ENCODE measurements at regions not wholly inside any gene's neighbourhood (a gene's known extent, or its start where the extent isn't known, plus 50 kb on each side); places are given as distances from the start of the nearest gene placed in this dataset.
A peak's percentile ranks its signal among the peaks of the same experiment; 100 is the strongest.

- peaks cover 27 to 31% (median 30%) of the 10 kb centered on the region in 3 donors for H3K4me1 Mint-ChIP-seq
- no peaks in the 10 kb centered on the region for H3K27me3 Mint-ChIP-seq
- peaks cover 7% of the 10 kb centered on the region for H3K36me3 Mint-ChIP-seq
- peak overlapping the region in 2 of 3 donors; percentile 3 to 25 for H3K27ac Mint-ChIP-seq
- peak overlapping the region in 1 of 4 donors; percentile 73 for H3K4me3 Mint-ChIP-seq
- H3K9me3 Mint-ChIP-seq = no peaks in the 10 kb centered on the region
These were observed 79.3 kb upstream of the VAV3 start for GRCh38 chr1:108044318-108044717.

GRCh38 chr1:108043707-108044106 is 78.7 kb upstream of the VAV3 start:
- H3K36me3 Mint-ChIP-seq = peaks cover 7% of the 10 kb centered on the region
- H3K27ac Mint-ChIP-seq = peak overlapping the region in 2 of 3 donors; percentile 24 to 25
- peak overlapping the region in 2 of 4 donors; percentile 67 to 73 for H3K4me3 Mint-ChIP-seq
- no peaks in the 10 kb centered on the region for H3K9me3 Mint-ChIP-seq
- no peaks in the 10 kb centered on the region for H3K27me3 Mint-ChIP-seq
- peaks cover 21 to 30% (median 29%) of the 10 kb centered on the region in 3 donors for H3K4me1 Mint-ChIP-seq

GRCh38 chr1:108042610-108043009 is 77.6 kb upstream of the VAV3 start:
- H3K36me3 Mint-ChIP-seq = peaks cover 7% of the 10 kb centered on the region
- peak overlapping the region in 1 of 4 donors; percentile 74 for H3K4me3 Mint-ChIP-seq
- no peak overlapping the region for H3K27ac Mint-ChIP-seq
- no peaks in the 10 kb centered on the region for H3K9me3 Mint-ChIP-seq
- H3K27me3 Mint-ChIP-seq = no peaks in the 10 kb centered on the region
- peaks cover 21 to 30% (median 29%) of the 10 kb centered on the region in 3 donors for H3K4me1 Mint-ChIP-seq

- H3K36me3 Mint-ChIP-seq = peaks cover 2% of the 10 kb centered on the region
- no peaks in the 10 kb centered on the region for H3K27me3 Mint-ChIP-seq
- H3K4me1 Mint-ChIP-seq = peaks cover 21 to 30% (median 29%) of the 10 kb centered on the region in 3 donors
- peak overlapping the region; percentile 1 to 20 (median 19) for H3K27ac Mint-ChIP-seq
- H3K4me3 Mint-ChIP-seq = peak overlapping the region in 2 of 4 donors; percentile 14 to 25
- no peaks in the 10 kb centered on the region for H3K9me3 Mint-ChIP-seq
These were observed 76.6 kb upstream of the VAV3 start for GRCh38 chr1:108041360-108042142.

GRCh38 chr1:108038653-108039236 is 73.8 kb upstream of the VAV3 start:
- H3K4me1 Mint-ChIP-seq = peaks cover 14 to 21% (median 21%) of the 10 kb centered on the region in 3 donors
- H3K27ac Mint-ChIP-seq = no peak overlapping the region
- H3K9me3 Mint-ChIP-seq = no peaks in the 10 kb centered on the region
- H3K36me3 Mint-ChIP-seq = peaks cover under 1% of the 10 kb centered on the region
- H3K27me3 Mint-ChIP-seq = no peaks in the 10 kb centered on the region
- no peak overlapping the region for H3K4me3 Mint-ChIP-seq

- no peak overlapping the region for H3K4me3 Mint-ChIP-seq
- no peaks in the 10 kb centered on the region for H3K27me3 Mint-ChIP-seq
- no peaks in the 10 kb centered on the region for H3K9me3 Mint-ChIP-seq
- H3K4me1 Mint-ChIP-seq = peaks cover 6 to 12% (median 8%) of the 10 kb centered on the region in 3 donors
- H3K36me3 Mint-ChIP-seq = no peaks in the 10 kb centered on the region
- no peak overlapping the region for H3K27ac Mint-ChIP-seq
These were observed 72.0 kb upstream of the VAV3 start for GRCh38 chr1:108036796-108037562.

GRCh38 chr1:108034396-108034795 is 69.4 kb upstream of the VAV3 start:
- H3K27me3 Mint-ChIP-seq = no peaks in the 10 kb centered on the region
- H3K27ac Mint-ChIP-seq = no peak overlapping the region
- no peaks in the 10 kb centered on the region for H3K4me1 Mint-ChIP-seq
- H3K9me3 Mint-ChIP-seq = no peaks in the 10 kb centered on the region
- no peaks in the 10 kb centered on the region for H3K36me3 Mint-ChIP-seq
- H3K4me3 Mint-ChIP-seq = no peak overlapping the region

- H3K9me3 Mint-ChIP-seq = no peaks in the 10 kb centered on the region
- no peak overlapping the region for H3K4me3 Mint-ChIP-seq
- no peaks in the 10 kb centered on the region for H3K36me3 Mint-ChIP-seq
- H3K4me1 Mint-ChIP-seq = peaks cover 0 to 4% (median 2%) of the 10 kb centered on the region in 3 donors
- H3K27ac Mint-ChIP-seq = no peak overlapping the region
- no peaks in the 10 kb centered on the region for H3K27me3 Mint-ChIP-seq
These were observed 68.6 kb upstream of the VAV3 start for GRCh38 chr1:108033550-108033951.

- Mint-ChIP-seq H3K27me3 (no peaks in the 10 kb centered on the region), H3K27ac (peak overlapping the region in 1 of 3 donors; percentile 77), H3K4me1 (peaks cover 0 to 14% (median 7%) of the 10 kb centered on the region in 3 donors), H3K4me3 (no peak overlapping the region), H3K9me3 (no peaks in the 10 kb centered on the region), H3K36me3 (peaks cover 2% of the 10 kb centered on the region)
These were observed 63.9 kb upstream of the VAV3 start for GRCh38 chr1:108028841-108029388.

GRCh38 chr1:108027389-108027788 is 62.4 kb upstream of the VAV3 start:
- Mint-ChIP-seq H3K4me1 (peaks cover 0 to 14% (median 7%) of the 10 kb centered on the region in 3 donors), H3K27ac (no peak overlapping the region), H3K27me3 (no peaks in the 10 kb centered on the region), H3K4me3 (no peak overlapping the region), H3K9me3 (no peaks in the 10 kb centered on the region), H3K36me3 (peaks cover 2% of the 10 kb centered on the region)

GRCh38 chr1:108017698-108018097 is 52.7 kb upstream of the VAV3 start:
- no peak overlapping the region for H3K27ac Mint-ChIP-seq
- H3K36me3 Mint-ChIP-seq = no peaks in the 10 kb centered on the region
- H3K4me3 Mint-ChIP-seq = no peak overlapping the region
- H3K27me3 Mint-ChIP-seq = peaks cover 1% of the 10 kb centered on the region
- peaks cover 2 to 4% (median 2%) of the 10 kb centered on the region in 3 donors for H3K4me1 Mint-ChIP-seq
- H3K9me3 Mint-ChIP-seq = no peaks in the 10 kb centered on the region

GRCh38 chr1:108016451-108016920 is 51.5 kb upstream of the VAV3 start:
- Mint-ChIP-seq H3K27ac (no peak overlapping the region), H3K9me3 (no peaks in the 10 kb centered on the region)

More at GRCh38 chr1:108016451-108016920, 51.5 kb upstream of the VAV3 start:
- peaks cover 2 to 4% (median 3%) of the 10 kb centered on the region in 3 donors for H3K4me1 Mint-ChIP-seq
- no peaks in the 10 kb centered on the region for H3K36me3 Mint-ChIP-seq
- H3K27me3 Mint-ChIP-seq = peaks cover 1% of the 10 kb centered on the region
- H3K4me3 Mint-ChIP-seq = no peak overlapping the region

All from IgD-negative memory B cell (primary cell).